A172 (cell line): ENCODE measurements at regions not wholly inside any gene's neighbourhood (a gene's known extent, or its start where the extent isn't known, plus 50 kb on each side); places are given as distances from the start of the nearest gene placed in this dataset.
"Not testable (repeated sequence)": the region's sequence is repeated elsewhere in the genome, so short reads cannot be mapped to it uniquely, and the experiment has no call there.

Experiments used
- DNase-seq: peaks from one replicate; pipeline ENCODE4 v3.0.0-alpha.2; 2015; ENCODE audit warnings: low spot score

DNA sequence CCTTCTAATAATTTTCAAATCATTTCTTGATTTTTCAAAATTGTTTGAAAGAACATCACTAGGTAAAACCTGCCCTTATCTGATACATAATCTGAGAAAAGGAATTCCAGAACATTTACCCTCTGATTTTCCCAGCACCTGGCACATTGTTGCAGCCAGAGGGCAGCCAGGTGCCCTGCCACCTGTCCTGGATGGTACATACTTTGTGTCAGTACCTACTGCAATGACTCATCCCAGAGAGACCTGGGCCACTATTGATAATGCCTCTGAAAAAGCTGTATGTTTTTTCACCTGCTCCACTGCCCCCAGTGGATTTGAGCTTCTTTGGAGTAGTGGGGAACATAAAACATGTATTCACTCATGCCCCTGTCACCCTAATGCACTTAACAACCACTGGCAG, 648.9 kb upstream of the GBE1 start:
- DNase-seq = no peak

DNA sequence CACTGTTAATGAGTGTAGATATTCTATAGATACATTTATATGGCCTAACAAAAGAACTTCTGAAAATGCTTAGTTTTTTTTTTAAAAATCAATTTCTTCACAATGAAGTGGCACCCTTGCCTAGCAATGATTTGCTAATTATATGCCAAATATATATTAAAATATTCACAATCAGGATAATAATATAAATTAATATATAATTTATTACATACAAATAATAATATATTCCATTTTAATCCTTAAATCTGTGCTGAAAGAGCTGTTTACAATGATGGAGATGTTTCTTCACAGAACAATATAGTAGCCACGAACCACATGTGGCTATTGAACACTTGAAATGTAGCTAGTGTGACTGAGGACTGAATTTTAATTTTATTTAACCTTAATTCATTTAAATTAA, 648.4 kb upstream of the GBE1 start:
- no peak for DNase-seq

DNA sequence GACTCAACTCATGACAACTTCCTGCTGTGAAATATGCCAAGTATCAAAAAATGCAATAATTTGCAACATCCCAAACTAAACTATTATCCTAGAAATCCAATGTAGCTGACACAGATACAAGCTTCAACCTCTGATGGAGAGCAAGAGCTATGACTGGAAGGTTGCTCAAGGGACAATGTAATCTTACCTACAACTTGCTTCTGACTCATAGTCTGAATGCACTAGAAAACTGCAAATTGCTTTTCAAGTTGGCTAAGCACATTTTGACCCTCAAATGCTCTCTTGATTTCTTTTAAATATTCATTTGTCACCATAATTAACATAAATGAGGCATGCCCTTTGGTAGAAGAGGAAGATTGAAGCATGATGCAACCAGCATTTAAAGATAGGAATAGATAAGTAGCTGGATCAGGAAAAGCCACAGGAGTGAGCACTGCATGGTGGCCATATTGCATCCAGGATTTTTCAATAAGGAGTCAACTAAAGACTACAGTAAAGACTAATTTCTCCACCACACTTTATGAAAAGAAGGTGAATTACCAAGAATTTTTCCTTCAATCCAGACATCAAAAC, 630.8 kb upstream of the GBE1 start:
- no peak for DNase-seq

DNA sequence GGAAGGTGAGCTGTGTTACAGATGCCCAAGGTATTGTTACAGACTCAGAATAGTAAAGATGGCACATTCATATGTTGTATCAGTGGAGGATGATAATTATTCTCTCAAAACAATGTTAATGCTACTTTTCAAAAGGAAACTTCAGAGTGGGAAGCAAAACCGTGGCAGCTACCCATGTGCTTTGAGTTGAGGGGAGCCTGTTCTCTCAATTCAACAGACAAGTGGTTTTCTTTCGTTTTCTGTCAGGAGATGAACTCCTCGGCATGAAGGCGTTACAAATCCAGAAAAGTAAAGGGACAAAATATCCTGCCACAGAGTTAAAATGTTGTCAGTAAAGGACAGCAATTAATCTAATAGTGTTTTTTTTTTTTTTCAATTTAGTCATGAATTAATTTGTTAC, 629.4 kb upstream of the GBE1 start:
- no peak for DNase-seq

DNA sequence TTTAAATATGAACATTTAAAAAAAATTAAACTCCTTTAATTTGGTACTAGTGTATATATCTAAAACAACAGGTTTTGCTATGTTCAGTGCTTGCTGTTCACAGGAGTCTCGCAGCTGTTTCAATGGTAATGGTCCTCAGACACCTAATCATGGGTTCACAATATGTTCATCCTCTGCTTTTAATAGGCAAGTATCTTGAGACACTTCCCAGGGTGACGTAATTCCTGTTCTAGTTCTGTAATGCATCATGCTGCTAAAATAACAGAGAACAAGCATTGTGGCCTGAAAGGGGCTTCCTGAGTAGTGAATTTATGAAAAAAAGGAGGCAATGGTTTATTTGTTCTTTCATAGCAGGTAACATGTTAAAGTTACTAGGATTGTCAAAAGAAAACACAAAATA, 625.2 kb upstream of the GBE1 start:
- no peak for DNase-seq

DNA sequence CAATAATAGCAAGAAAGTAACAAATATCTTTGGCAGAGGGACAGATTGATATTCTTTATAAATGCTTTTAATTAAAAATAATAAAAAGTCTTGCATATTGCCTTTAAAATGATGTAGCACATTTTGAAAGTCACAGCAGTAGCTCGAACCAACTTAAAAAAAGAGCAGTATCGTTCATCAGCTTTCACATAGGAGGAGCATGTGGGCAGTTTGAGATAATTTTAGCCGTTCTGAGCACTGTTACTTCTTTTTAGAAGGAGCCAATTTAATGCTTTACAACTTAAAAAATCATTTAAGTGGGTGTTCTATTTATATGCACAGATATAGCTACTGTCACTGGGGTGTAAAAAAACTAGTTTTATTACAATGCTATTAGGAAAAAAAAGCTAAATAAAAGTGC, 622.7 kb upstream of the GBE1 start:
- DNase-seq = no peak

DNA sequence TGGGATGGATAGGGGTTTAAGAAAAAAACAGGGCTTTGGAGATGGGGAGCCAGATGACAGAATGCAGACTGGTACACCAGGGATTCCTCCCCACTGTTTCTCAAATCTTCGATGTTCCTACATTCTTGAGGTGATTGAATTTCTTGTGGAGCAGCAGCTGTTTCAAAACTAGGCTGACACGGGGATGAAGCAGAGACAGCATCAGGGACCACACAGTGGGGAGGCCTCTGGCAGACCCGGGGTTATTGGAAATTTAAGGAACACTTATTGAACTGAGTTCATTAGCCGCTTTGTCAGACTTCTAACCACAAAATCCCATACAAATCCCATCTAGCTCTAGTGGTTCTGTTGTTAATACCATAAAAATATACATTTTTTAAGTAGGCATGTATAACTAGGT, 621.4 kb upstream of the GBE1 start:
- DNase-seq = no peak

DNA sequence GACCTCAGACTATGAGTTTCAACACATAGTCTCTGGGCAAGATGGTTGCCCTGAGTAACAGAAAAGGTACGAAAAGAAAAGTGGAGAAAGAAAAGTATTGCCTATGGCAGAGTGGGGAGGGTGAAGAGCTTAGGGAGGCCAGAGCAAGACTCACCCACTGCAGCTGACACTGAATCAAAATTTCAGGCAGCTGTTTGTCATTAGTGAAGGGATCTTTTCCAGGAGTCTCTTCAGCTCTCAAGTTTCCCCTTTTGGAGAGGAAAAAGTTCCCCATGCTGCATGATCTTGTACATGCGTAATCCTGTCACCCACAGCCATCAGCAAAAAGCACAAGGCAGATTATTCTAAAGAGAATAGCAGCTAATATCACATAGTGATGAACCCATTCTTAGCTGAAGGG, 616.9 kb upstream of the GBE1 start:
- no peak for DNase-seq

DNA sequence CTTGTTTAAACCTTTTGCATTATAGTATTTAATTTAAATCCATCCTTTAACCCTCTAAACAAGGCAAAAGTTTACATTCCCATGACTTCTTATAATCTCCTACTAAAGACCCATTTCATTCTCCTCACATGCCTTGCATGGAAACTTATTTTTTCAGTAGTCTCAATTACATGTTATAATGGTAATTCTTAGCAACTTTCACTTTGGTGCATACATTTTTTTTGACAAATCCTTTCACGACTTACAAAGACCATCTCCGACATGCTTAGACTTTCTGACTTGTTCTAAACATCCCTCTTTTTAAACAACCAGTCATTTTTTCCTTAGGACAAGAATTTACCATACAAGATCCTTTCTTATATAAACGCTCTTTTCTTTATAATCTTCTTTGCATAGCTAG, 615.4 kb upstream of the GBE1 start:
- peak; percentile 10 for DNase-seq

DNA sequence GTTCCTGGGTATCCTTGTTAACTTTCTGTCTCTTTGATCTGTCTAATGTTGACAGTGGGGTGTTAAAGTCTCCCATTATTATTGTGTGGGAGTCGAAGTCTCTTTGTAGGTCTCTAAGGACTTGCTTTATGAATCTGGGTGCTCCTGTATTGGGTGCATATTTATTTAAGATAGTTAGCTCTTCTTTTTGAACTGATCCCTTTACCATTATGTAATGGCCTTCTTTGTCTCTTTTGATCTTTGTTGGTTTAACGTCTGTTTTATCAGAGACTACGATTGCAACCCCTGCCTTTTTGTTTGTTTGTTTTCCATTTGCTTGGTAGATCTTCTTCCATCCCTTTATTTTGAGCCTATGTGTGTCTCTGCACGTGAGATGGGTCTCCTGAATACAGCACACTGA, 612.4 kb upstream of the GBE1 start:
- not testable (repeated sequence) for DNase-seq

DNA sequence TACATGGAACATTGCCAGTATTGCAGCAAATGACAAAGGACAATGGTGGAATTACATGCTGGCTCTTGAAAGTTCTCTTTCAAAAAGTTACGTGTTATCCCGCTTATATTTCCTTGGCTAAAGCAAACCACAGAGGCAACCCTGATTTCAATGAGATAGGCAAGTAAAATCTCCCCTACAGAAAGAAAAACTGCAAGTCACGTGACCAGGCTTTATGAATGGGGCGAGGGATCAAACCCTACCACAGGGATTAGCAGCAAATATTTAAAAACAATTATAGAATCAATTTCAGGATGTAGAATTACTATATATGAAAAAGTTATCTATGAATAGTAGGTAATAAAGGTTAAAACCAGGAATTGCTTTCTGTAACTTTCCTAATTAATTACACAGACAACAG, 603.4 kb upstream of the GBE1 start:
- no peak for DNase-seq

DNA sequence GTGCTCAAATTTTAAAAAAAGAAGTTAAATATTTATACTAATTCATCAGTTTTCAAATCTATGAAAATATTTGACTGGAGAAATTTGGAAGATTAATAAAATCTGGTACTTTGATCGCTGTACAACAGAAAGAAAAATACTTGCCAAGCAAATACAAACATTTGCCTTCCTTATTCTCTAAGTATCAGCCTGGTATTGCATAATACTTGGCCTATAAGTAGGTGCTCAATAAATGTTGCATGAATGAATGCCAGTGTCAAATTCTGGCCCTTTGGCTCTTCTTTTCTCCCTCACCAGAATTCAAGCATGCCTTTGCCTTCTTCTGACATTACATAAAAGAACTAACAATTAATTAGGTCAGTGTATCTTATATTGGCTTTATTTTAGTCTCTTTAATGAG, 601.7 kb upstream of the GBE1 start:
- no peak for DNase-seq

DNA sequence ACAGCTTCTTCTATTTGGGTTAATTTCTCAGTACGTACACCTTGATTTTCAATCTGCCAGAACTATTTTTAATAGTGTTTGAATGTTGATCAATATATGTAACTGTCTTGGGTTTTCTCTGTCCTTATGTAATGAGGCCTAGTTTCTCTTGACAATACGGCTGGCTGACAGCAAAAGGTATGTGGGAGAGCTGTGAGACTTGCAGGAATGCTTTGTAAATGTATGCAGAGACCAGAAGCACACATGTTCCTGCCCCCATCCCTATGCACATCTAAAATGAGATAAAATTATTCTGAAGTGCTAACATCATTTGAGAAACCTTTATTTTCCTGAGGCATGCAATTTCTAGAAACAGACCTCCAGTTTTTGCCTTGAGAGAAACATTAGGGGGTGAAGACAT, 593.8 kb upstream of the GBE1 start:
- no peak for DNase-seq

DNA sequence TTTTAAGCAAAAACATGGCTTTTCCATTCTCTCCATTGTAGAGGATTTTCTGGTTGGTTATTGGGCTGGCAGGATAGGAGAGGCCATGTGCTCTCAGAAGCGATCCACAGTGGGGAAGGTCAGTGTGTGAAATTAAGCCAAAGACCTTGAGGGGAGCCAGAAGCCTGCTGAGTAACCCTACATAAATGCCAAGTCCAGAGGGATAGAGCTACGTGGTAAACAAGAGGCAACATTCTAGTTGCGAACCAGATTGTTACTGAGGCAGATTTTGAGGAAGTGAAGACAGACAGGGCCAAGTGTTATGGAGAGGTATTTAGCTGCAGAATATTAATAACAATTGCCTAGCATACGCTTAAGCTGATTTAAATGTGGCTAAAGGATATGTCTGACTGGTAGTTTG, 592.8 kb upstream of the GBE1 start:
- DNase-seq = no peak

DNA sequence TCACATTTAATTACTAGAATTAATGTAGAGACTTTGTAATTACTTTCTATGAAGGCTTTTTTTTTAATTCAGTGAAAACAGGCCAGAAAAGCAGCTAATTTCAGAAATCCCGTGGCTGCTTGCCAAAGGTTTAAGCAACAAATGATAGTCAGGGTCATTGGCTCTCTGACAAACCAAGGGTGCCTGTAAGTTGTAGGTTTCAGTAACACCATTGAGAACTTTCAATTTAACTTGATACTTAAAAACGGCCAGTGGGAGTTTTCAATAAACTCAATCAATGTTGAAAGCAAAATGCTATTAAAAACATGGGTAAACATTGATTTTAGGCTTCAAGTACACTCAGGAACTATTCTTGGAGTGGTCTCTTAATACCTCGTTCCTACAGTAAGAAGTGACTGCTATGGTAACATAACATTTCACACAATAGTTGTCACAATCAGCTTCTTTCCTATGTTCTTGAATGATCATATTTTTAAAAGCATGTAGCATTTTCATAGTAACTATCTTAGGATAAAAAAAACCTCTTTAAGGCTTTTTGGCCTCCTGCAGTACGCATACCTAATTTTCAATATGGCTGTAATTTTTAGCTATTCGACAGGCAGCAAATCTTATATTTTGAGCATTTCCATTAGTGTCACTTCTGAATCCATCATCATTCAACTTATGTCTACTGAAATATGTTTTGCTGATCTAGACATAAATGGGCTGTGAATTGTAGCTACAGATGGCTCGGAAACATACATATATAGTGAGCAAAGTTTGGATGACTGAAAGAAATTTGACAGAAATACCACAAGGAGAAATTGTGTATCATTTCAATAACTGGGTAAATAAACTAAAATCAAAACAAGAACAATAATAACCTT, 592.1 kb upstream of the GBE1 start:
- no peak for DNase-seq

DNA sequence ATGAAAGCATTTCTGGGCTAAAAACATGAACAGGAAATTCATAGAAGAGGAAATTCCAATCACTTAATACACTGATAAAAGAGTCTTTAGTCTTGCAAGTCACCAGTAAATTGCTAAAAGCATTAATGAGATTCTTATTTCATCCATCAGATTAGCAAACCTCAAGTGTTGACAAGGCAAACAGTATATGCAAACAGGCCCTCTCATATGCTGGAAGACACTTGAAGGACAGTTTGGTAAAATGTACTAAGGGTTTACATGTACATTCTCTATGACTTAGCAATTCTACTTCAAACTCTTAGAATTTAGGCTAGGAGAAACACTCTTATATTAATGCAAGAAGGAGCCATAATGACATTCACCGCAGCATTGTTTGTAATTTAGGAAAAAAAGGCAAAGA, 586.1 kb upstream of the GBE1 start:
- DNase-seq = no peak

DNA sequence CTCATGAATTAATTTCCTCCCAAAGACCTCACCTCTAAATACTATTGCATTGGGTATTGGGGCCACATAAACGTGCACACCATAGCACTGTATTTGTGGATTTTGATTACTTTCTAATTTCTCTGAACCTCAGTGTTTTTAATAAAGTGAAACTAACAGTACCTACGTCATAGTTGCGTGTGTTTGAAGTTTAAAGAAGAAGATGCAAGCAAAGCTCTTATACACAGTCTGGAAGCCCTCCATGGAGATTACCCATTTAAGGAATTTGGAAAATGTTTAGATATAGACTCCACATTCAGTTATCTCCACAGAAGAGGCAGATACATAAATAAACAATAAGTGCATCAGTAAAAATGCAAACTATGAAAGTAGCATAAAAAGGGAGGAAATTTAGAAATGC, 581.1 kb upstream of the GBE1 start:
- no peak for DNase-seq

DNA sequence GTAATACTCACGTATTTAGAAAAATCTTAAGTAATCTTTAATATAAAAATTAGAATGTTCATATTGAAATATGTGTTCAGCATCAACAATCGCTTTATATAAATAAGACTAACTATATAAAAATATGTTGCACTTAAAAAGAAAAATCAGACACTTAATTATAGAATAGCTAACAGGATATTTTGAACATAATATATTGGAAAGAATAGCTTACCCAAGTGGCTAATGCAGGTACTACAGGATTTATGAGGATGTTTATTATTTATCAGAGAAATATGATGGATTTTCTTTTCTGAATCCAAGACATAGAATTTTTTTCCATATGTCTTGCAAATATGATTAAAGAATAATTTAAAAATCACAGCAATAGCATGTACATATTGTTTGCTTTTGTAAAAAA, 567.9 kb upstream of the GBE1 start:
- DNase-seq = no peak

DNA sequence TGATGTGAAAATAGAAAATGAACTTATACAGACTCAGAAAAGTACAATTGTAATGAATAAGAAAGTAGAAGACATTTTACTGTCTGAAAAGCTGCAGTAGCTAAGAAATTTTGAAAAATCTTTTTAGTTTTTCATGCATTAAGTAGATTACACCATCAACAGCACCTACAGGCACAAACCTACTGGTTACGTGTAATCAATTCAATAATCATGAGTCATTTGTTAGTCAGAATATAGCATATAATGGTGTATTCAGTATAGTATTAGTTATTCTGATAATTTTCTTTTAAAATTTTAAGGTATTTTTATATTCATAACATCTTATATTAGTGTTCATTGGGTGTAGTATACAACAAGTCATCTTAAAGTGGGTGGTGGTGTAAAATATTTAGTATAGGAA, 550.5 kb upstream of the GBE1 start:
- no peak for DNase-seq

DNA sequence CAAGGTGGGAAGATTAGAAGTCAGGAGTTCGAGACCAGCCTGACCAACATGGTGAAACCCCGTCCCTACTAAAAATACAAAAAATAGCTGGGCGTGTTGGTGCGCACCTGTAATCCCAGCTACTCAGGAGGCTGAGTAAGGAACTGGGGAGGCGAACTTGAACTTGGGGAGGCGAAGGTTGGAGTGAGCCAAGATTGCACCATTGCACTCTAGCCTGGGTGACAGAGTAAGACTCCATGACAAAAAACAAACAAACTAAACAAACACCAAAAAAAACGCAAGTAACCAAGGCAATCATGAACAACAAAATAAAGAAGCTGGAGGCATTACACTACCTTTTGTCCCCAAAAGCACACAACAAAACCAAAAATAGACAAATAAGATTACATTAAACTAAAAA, 547.3 kb upstream of the GBE1 start:
- DNase-seq = no peak

DNA sequence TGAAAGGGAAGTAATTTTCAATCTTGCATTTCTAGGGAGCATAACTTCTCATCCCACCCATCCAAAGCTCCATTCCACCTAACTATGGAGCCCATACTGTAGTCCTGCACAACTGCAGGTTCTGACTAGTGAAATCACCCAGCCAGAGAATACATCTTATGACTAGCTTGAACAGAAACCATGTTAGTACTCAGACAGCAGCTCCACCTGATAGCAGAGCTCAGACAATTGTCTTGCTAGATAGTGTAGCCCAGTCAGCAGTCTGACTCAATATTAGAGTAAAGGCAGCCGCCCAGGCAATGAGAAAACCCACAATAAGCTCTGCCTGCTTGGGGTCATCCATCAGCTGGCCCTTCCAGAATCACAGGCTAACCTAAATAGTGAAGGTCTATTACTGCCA, 544.7 kb upstream of the GBE1 start:
- no peak for DNase-seq

DNA sequence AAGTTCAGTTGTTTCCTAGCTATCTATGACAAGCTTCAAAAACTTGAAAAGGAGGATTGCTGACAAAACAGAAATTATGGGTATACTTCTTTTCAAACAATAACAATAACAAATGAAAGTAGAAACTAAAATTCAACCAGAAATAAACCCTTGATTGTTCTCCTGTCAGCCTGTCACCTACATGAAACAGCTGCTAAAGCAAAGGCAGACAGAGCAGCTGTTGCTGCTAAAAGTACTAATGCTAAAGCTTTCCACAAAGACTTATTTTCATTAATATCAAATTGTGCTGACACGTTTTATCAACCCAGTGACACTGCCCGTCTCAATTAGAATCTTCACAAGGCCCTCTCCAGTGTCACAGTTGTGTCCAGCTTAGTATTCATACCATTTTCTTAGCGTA, 533.2 kb upstream of the GBE1 start:
- no peak for DNase-seq

DNA sequence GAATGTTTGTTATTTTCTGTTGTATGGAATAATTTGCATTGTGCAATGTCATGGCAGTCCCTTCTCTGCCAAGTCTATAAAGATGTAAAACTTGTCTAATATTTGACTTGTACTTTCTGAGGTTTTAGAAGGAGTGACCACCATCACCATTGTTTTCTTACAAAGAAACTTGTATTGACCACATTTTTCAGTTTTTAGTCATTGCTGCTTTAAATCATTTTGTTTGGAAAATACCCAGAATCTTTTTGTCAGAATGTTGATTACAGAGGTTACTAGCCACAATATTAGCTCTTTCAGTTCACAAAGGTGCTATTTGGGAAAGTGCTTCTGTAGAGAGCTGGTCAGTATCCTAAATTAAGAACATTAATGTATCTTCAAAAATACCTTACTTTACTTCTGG, 532.4 kb upstream of the GBE1 start:
- no peak for DNase-seq

DNA sequence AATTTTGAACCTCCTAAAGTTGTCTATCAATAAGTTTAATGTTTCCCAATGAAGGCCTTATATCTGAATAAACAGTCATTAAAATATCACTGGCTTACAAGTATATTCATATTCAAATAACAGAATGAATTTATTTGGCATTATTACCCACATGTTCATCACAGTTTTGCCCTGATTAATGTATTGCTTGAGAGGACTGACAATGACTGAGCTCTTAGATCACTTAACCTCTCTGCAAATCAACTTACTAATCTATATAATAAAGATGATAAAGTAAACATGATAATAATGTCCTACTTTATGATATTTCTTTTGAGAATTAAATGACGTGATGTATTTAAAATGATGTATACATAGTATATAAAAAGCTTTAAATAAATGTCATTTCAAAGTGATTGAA, 532.0 kb upstream of the GBE1 start:
- no peak for DNase-seq
